HPDE6-E6E7 (cell line): ENCODE measurements at regions not wholly inside any gene's neighbourhood (a gene's known extent, or its start where the extent isn't known, plus 50 kb on each side); places are given as distances from the start of the nearest gene placed in this dataset.
"Not testable (repeated sequence)": the region's sequence is repeated elsewhere in the genome, so short reads cannot be mapped to it uniquely, and the experiment has no call there.

Source experiments
- DNase-seq: peaks from one replicate; pipeline ENCODE4 v3.0.0; 2011; ENCODE audit warnings: missing footprints; ENCODE audit errors: extremely low spot score

DNA sequence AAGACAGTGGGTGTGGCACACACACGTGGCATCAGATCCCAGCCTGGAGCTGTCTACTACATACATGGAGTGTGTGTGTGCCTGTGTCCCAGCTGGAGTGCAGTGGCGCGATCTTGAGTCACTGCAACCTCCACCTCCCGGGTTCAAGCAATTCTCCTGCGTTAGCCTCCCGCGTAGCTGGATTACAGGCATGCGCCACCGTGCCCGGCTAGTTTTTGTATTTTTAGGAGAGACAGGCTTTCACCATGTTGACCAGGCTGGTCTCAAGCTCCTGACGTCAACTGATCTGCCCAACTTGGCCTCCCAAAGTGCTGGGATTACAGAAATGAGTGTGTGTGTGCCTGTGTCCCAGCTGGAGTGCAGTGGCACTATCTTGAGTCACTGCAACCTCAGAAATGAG is 108.8 kb downstream of the IL12A start:
- no peak for DNase-seq

GRCh38 chr3:160098261-160098908 is 109.8 kb downstream of the IL12A start:
- DNase-seq: no peak

DNA sequence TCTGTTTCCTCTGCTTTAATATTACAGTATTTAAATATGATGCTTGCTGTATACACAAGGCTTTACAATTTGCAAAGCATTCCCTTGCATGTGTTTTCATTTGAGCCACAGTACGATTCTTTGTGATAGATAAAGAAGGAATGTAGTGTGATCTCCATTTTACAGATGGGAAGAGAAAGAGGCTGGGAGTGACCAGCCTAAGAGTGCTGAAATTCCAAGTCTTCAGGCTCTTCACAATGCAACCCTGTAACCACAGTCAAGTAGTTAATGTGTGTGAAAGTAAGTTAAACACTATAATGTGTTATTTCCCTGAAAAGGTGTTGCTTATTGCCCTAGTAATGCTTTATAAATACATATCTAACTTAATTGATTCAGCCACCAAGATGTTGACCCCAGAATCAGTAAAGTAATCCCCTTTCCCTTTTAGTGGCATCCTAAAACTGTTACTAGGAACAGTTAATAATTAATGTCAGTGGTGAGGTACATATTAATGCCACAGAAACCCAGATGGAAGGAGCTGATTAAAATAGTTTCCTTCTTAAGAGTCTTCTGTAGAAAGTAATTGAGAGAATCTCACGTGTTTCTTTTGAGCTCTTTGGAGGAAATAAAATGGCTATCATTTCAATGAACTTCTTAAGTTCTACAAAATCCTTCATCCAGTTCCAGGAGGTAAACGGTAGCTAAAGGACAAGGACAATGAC is 110.4 kb downstream of the IL12A start:
- no peak for DNase-seq

DNA sequence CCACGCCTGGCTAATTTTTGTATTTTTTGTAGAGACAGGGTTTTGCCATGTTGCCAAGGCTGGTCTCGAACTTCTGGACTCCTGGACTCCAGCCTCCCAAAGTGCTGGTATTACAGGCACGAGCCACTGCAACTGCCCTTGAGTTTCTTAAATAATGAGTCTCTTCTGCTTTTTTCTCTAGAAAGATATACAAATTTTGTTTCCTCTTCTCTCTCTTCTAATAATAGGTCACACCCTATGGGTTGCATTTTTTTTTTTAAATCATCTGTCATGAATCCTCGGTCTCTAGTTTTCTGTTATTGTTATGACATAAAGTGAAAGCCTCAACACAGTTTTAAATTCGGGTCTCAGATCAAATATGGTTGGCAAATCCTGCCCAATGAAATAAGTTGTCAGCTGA is 111.2 kb downstream of the IL12A start:
- no peak for DNase-seq

- no peak for DNase-seq
Measured at GRCh38 chr3:160100610-160101009, 112.0 kb downstream of the IL12A start.

DNA sequence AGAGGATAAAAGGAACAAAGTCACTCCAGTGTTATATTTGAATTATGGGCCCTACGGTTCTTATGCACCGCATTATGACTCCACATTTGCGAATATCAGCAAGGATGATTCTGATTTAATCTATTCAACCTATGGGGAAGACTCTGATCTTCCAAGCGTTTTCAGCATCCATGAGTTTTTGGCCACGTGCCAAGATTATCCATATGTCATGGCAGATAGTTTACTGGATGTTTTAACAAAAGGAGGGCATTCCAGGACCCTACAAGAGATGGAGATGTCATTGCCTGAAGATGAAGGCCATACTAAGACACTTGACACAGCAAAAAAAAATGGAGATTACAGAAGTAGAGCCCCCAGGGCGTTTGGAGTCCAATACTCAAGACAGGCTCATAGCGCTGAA is 113.4 kb downstream of the IL12A start:
- DNase-seq: not testable (repeated sequence)

DNA sequence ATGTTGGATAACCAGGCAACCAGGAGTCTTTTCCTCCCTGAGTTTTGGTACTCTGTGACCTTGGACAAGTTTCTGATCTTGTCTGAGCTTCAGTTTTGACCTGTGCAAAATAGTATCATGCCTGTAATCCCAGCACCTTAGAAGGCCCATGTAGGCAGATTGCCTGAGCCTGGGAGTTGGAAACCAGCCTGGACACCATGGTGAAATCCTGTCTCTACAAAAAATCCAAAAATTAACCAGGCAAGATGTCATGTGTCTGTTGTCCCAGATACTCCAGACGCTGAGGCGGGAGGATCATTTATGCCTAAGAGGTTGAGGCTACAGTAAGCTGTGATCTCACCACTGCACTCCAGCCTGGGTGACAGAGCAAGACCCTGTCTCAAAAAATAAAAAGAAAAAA is 114.8 kb downstream of the IL12A start:
- DNase-seq: no peak

DNA sequence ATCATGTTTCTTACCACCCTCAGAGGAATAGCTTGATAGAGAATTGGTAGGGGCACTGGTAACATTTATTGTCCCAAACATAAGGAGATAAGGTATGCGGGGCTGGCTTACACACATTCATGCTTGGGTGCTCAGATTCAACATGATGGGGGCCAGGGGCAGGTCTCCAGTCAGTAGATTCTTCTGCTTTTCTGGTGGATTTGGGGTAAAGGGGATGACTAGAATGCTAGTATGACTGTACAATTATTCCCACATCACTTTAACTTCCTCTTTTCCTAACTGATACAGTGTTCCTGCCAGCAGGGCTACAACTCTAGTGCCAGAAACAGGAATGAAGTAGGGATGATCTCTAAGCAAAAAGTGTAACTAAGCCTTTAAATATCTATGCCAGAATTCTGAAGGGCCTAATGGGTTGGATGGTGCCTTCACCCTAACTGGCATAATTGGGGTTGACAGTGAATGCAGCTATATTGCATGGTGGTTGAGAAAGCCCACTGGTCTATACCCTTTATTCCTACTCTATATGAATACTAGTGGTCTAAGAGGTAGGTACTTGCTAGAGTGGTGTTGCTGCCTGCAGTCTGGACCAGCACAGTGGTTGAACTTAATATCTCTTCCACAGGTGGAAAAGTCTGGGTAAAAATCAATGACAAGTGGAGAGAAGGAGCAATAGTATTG is 117.4 kb downstream of the IL12A start:
- DNase-seq: no peak

DNA sequence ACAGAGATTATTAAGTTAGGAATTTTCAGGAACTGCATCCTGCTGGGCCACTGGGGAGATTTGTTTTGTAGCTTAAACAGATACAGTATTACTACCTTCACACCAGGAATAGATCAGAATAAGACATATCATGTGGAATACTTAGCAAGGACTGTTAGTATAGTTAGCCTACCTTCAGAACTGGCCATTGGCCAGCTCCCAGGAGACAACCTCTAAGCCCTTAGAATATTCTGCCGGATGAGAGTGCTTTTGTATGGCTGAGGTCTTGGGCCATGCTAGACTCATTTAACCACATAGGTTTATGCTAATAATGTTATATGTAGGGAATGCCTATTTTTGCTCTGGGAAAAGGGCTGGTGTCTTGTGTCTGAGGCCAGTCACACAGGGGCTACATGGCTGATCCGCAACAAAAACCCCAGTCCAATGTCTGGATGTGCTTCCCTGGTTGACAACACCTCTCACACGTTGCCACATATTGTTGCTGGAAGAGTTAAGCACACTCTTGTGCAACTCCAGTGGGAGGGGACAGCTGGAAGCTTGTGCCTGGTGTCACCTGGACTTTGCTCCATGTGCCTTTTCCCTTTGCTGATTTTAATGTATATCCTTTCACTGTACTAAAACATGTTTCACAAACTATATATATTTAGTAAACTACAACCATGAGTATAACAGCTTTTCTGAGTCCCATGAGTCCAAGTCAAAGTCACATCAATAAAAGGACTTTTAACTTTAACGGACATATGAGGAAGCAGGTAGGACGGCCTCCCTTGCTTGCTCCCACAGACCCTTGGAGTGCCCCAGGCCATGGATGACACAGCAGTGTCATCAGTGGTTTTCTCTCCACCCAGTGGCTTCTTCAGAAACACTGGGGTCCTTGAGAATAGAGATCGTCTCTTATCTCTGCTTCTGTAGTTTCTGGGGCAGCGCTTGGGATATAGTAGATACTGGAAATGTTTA is 118.0 kb upstream of the C3orf80 start:
- DNase-seq: no peak

DNA sequence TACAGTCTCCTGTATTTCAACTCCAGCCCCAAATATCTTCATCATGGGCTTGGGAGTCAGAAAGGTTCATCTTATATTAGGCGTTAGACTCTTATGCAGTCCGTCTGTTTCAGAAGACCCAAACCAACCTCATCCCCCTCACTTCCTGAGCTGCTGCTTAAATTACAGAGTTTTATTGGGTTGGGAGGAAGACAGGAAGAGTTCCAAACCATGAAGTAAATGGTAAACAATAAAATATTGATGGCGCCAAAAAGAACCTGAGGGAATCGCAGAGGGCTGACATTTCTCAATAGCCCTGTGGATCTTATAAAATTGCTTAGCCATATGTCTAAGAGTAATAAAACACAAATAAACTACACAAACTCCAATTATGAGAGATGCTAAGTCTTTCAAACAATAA is 116.9 kb upstream of the C3orf80 start:
- DNase-seq: no peak

- DNase-seq: no peak
Measured at GRCh38 chr3:160112481-160112880, 112.7 kb upstream of the C3orf80 start.

GRCh38 chr3:160112996-160113395 is 112.2 kb upstream of the C3orf80 start:
- DNase-seq: no peak

- DNase-seq: no peak
Measured at GRCh38 chr3:160114355-160114995, 110.7 kb upstream of the C3orf80 start.

- DNase-seq: no peak
Measured at GRCh38 chr3:160115387-160115786, 109.8 kb upstream of the C3orf80 start.

GRCh38 chr3:160124224-160124623 is 101.0 kb upstream of the C3orf80 start:
- no peak for DNase-seq

GRCh38 chr3:160125258-160125657 is 100.0 kb upstream of the C3orf80 start:
- DNase-seq: no peak

DNA sequence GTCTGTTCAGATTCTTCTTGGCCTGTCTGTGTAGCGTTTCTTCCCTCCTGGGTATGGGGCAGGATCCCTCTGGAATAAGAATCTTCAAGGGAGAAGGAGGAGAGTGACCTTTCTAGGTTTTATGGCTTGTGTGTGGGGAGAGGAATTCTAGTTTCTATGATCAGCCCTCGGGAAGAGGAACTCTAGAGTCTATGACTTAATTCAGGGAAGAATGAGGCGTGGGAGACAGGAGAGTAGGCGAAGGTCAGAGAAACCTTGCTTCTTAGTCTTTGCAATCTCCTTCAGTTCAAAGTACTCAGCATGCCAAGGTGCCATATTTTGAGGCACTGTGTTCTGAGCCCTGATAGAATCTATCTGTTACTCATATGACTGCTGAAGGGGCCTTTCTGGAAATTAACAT is 99.2 kb upstream of the C3orf80 start:
- DNase-seq: no peak

GRCh38 chr3:160126761-160127160 is 98.5 kb upstream of the C3orf80 start:
- no peak for DNase-seq

DNA sequence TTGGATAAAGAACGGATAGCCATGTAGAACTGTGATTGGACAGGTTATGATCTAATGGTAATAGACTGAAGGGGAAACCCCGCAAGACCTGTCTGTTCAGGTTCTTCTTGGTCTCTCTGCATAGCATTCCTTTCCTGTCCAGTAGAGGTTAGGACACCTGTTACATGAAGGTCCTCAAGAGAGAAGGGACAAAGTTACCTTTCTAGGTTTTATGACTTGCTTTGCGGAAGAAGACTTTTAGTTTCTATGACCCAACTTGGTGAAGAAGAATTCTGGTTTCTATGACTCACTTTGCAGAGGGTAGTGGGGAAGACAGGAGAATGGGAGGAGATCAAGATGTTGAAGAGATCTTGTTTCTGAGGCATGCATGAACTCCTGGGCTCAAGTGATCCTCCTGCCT is 97.9 kb upstream of the C3orf80 start:
- DNase-seq: no peak

DNA sequence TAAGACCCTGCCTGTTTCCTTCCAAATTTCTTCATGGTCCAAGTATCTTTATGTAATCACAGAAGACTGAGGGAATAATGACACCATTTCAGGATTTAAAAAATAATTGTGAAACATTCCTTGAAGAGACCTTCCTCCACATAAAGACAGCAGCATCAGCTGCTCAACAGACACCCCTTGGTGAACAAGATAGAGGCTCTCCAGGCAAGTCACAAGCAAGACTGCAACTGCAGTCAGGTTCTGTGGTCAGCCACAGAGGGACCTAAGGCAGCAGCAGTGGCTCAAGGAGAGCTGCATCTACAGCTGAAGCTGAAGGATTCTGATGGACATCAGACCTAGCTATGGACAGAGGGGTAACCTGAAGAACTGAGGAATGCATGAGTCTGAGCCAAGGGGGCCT is 97.2 kb upstream of the C3orf80 start:
- DNase-seq: no peak

GRCh38 chr3:160129459-160130061 is 95.7 kb upstream of the C3orf80 start:
- peak; percentile 58 for DNase-seq
